GM18907 (cell line): ENCODE measurements at regions not wholly inside any gene's neighbourhood (a gene's known extent, or its start where the extent isn't known, plus 50 kb on each side); places are given as distances from the start of the nearest gene placed in this dataset.
"Not testable (repeated sequence)": the region's sequence is repeated elsewhere in the genome, so short reads cannot be mapped to it uniquely, and the experiment has no call there.

ENCODE experiments used
- ATAC-seq: cut with Tn5 transposase; IDR thresholded peaks from one replicate; pipeline ENCODE4 v1.9.1; 2021; ENCODE audit warnings: mild to moderate bottlenecking, moderate library complexity; ENCODE audit not compliant: unreplicated experiment

- no peak for ATAC-seq
Measured at GRCh38 chr6:73929405-73929804, 233.4 kb downstream of the CD109 start.

DNA sequence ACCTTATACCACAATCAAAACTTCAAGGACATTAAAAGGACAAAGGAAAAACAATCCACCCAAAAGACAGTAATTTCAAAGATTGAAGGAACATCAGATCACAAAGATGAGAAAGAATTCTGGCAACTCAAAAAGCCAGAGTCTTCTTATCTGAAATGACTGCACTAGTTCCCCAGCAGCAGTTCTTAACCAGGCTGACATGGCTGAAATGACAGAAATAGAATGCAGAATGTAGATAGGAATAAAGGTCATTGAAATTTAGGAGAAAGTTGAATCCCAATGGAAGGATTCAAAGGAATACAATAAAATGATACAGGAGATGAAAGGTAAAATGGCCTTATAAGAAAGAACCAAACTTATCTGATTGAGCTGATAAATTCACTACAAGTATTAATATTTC lies 231.4 kb downstream of the CD109 start:
- no peak for ATAC-seq

- ATAC-seq = not testable (repeated sequence)
Measured at GRCh38 chr6:73925703-73926102, 229.7 kb downstream of the CD109 start.

- ATAC-seq = no peak
Measured at GRCh38 chr6:73923905-73924485, 228.0 kb downstream of the CD109 start.

GRCh38 chr6:73903155-73903554 lies 207.2 kb downstream of the CD109 start:
- no peak for ATAC-seq

GRCh38 chr6:73901986-73902385 lies 206.0 kb downstream of the CD109 start:
- ATAC-seq = no peak

DNA sequence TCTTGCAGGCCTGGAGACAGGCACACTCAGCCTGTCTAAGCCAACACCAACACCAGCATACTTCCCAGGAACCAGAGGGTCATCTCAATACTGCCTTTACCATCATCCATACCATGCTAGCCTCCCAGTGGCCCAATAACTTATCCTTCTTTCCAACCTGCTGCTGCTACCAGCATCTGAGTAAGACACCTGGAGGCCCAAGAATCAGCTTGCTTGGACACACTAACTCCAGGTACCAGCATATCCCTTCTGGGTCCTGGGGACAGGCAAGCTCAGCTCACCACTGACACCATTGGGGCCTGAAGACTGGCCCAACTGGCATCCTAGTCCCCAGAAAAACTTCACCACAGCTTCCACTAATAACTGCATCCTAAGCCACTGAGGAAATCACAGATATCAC lies 205.3 kb downstream of the CD109 start:
- ATAC-seq = no peak

DNA sequence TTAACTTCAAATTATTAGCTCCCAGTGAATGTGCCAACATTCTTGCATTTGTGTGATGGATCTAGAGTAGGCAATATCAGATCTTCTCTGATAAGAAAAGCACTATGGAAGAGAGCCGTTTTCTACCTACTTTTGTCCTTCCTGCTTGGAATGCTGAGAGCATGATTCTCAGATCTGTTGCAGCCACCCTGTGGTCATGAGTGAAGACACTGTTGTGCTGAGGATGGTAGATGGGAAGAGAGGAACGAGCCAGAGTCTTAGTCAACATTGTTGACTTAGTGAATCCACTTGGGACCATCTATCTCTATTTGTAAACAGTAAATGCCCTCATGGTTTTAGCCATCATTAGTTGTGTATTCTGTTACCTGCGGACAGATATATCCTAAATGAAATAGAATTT lies 202.6 kb downstream of the CD109 start:
- ATAC-seq = no peak

DNA sequence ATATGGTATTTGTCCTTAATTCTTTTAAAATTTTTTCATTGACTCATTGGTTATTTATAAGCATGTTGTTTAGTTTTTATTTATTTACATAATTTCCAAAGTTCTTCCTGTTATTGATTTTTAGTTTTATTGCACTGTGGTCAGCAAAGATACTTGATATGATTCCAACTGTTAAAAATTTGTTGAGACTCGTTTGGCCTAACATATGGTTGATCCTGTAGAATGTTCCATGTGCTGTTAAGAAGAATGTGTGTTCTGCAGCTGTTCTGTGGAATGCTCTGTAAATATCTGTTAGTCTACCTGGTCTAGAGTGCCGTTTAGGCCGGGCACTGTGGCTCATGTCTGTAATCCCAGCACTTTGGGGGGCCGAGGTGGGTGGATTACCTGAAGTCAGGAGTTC lies 197.7 kb downstream of the CD109 start:
- ATAC-seq = no peak

DNA sequence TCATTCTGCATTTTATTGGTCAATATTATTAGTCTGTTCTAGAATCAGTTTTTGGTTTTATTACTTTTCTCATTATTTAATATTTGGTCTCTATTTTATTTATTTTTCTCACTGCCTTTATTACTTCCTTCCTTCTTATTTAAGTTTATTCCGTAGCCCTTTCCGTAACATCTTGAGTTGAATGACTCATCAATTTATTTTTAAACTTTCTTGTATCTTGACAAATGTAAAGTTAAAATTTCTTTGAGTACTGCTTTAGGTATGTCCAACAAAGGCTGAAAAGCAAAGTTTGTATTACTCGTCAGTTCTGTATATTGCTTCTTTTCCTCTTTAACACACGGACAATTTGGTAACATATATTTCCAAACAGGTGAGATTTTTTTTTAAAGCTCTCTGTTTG lies 192.0 kb downstream of the CD109 start:
- no peak for ATAC-seq

GRCh38 chr6:73885393-73885792 lies 189.4 kb downstream of the CD109 start:
- ATAC-seq = no peak

DNA sequence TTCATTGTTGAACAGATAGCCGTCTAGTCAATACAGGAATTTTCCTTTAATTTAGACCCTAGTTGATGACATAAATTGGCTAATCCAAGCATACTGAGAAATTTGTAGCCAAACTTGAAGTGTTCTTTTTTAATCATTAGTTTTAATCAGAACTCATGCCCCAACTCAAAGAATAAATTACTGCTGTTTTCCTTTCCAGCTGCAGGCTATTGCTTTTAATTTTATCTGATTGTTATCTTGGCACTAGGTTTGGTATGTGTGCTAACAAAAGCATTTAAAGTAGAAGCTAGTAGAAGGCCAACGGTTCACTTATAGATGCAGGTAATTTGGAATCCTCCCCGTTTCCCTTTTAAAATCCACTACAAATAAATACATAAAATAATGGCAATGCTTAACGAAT lies 188.5 kb downstream of the CD109 start:
- ATAC-seq = no peak

DNA sequence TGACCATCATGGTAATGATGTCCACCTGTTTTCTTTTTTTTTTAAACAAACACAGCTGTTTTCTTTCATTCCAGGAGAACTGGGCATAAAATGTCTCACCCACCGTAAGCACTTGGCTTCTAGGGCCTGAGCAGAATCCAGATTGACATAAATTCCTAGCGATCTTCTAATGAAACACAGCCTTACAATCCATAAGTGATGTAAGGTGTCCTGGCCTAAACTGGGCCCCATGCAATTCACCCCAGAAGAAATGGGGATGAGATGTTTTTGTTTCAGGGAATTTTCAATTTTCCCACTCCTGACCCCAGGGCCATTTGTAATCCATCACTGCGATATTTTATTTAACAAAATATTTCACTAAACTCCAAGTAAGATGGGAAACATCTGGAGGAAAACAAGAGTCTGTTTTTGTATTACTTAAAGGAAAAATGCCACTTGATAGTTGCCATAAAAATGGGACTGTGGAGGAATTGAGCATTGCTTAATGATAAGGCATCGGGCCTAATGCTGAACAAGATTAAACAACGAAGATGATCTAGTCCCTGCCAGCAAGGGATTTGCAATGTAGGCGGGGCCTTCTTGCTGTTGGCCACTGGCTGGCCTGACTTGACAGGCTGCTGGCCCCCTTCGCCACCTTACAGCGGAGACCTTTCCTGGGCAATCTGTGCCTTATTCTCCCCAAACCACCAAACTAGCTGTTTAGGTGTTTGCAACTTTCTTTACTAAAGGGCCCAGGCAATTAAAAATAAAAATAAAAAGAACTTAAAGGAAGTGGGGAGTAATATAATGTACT lies 183.7 kb downstream of the CD109 start:
- ATAC-seq = no peak

DNA sequence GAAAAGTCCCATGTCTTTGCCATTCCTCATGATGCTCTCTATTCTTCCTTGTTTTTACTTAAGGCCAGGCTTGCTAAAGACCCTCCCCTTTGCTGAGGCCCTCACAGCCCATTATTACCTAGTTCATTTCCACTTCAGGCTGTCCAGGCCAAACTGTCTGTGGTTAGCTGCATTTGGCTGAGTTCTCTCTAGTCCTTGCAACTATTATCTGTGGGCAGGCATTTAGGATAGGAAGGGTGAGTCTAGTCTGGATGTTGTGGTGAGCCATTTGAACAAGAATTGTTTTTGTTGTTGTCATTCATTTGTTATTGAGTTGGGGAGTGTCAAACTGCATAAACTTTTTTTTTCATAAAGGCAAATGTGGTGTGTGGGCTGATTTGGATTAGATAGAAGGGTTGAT lies 182.4 kb downstream of the CD109 start:
- no peak for ATAC-seq
